ENCODE measurements at regions not wholly inside any gene's neighbourhood (a gene's known extent, or its start where the extent isn't known, plus 50 kb on each side); places are given as distances from the start of the nearest gene placed in this dataset.

GRCh38 chr5:153404747-153405146 lies 85.7 kb upstream of the GRIA1 start:
- TF ChIP-seq CTCF (IDR thresholded peaks at IDR 0.05): no peak
- no peak for TF ChIP-seq EZH2 (IDR thresholded peaks at IDR 0.05; ENCODE audit: borderline replicate concordance, insufficient read depth, low read depth, low read length, poor library complexity, severe bottlenecking)
